ENCODE measurements at regions not wholly inside any gene's neighbourhood (a gene's known extent, or its start where the extent isn't known, plus 50 kb on each side); places are given as distances from the start of the nearest gene placed in this dataset.

- TF ChIP-seq STAT6 (CRISPR knock-in tag; conservative IDR thresholded peaks at IDR 0.05; ENCODE audit: low read depth) = no peak
- no peak for TF ChIP-seq NR3C1 (CRISPR knock-in tag; conservative IDR thresholded peaks at IDR 0.05; ENCODE audit: low read depth)
- TF ChIP-seq SMAD3 (CRISPR knock-in tag; IDR thresholded peaks at IDR 0.05; ENCODE audit: borderline replicate concordance) = no peak
- no peak for TF ChIP-seq ELF4 (CRISPR knock-in tag; IDR thresholded peaks at IDR 0.05; ENCODE audit: low read depth)
- no peak for TF ChIP-seq JUN (CRISPR knock-in tag; IDR thresholded peaks at IDR 0.05)
Measured at GRCh38 chr10:116798859-116799258, 50.4 kb upstream of the ENO4 start (continued).

All from WTC11 (cell line).